Osteocyte (in vitro differentiated cells): ENCODE measurements at regions not wholly inside any gene's neighbourhood (a gene's known extent, or its start where the extent isn't known, plus 50 kb on each side); places are given as distances from the start of the nearest gene placed in this dataset.

ENCODE experiments used
- DNase-seq: peaks from one replicate; pipeline ENCODE4 v3.0.0; 2021; ENCODE audit warnings: mixed read lengths; ENCODE audit not compliant: unreplicated experiment; ENCODE audit errors: extremely low spot score
- H3K27ac Mint-ChIP-seq: one replicate; pipeline ENCODE4 v1.8.0; 2021; ENCODE audit warnings: mild to moderate bottlenecking, mixed read lengths; ENCODE audit not compliant: unreplicated experiment
- H3K27me3 Mint-ChIP-seq: one replicate; pipeline ENCODE4 v1.8.0; 2021; ENCODE audit warnings: mixed read lengths; ENCODE audit not compliant: unreplicated experiment
- H3K36me3 Mint-ChIP-seq: one replicate; pipeline ENCODE4 v1.8.0; 2021; ENCODE audit warnings: mixed read lengths; ENCODE audit not compliant: unreplicated experiment
- H3K4me1 Mint-ChIP-seq: one replicate; pipeline ENCODE4 v1.8.0; 2021; ENCODE audit warnings: mixed read lengths; ENCODE audit not compliant: unreplicated experiment
- H3K4me3 Mint-ChIP-seq: one replicate; pipeline ENCODE4 v1.8.0; 2021; ENCODE audit warnings: mild to moderate bottlenecking, moderate library complexity, mixed read lengths; ENCODE audit not compliant: unreplicated experiment
- H3K9me3 Mint-ChIP-seq: one replicate; pipeline ENCODE4 v1.8.0; 2021; ENCODE audit warnings: mixed read lengths; ENCODE audit not compliant: unreplicated experiment
- CTCF ChIP-seq: fragments of 200-600 bp; sonication (generic); IDR thresholded peaks from 2 replicates; pipeline ENCODE4 v1.5.0; 2021; ENCODE audit warnings: antibody characterized with exemption, mild to moderate bottlenecking, moderate library complexity

DNA sequence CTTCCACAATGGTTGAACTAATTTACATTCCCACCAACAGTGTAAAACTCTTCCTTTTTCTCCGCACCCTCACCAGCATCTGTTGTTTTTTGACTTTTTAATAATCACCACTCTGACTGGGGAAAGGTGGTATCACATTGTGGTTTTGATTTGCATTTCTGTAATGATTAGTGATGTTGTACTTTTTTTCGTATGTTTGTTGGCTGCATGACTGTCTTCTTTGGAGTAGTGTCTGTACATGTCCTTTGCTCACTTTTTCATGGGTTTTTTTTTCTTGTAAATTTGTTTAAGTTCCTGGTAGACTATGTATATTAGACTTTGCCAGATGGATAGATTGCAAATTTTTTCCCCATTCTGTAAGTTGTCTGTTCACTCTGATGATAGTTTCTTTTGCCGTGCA lies 574.8 kb downstream of the KCNJ3 start:
- H3K27ac Mint-ChIP-seq: no peak overlapping the region
- H3K4me1 Mint-ChIP-seq: no peaks in the 10 kb centered on the region
- H3K27me3 Mint-ChIP-seq: no peaks in the 10 kb centered on the region
- TF ChIP-seq CTCF: no peak
- no peaks in the 10 kb centered on the region for H3K36me3 Mint-ChIP-seq
- DNase-seq: no peak
- H3K9me3 Mint-ChIP-seq: no peaks in the 10 kb centered on the region
- no peak overlapping the region for H3K4me3 Mint-ChIP-seq

- Mint-ChIP-seq H3K4me3 (no peak overlapping the region), H3K4me1 (no peaks in the 10 kb centered on the region), H3K27ac (no peak overlapping the region), H3K27me3 (no peaks in the 10 kb centered on the region), H3K9me3 (no peaks in the 10 kb centered on the region), H3K36me3 (no peaks in the 10 kb centered on the region)
- no peak for DNase-seq
- no peak for TF ChIP-seq CTCF
Observed at GRCh38 chr2:155266583-155266982, 568.1 kb downstream of the KCNJ3 start.

DNA sequence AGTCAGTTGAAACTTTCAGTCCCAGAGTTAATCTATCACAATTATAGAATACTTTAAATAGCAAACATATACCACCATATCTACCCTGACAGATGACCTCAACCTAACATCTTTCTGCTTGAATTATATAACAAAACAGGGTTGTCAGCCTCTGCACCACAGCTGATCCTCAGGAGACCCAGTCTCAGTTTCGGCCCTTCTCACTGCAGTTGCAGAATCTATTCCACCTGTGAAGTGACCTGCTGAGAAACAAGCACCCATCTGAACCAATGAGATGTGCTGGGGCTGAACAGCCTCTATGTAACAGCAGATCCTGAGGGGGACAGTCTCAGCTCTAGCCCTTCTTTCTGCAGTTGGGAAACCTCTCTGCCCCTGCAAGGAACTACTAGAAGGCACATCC lies 567.6 kb downstream of the KCNJ3 start:
- H3K27me3 Mint-ChIP-seq: peaks cover 2% of the 10 kb centered on the region
- H3K36me3 Mint-ChIP-seq: no peaks in the 10 kb centered on the region
- H3K9me3 Mint-ChIP-seq: no peaks in the 10 kb centered on the region
- H3K4me3 Mint-ChIP-seq: no peak overlapping the region
- no peak overlapping the region for H3K27ac Mint-ChIP-seq
- no peak for DNase-seq
- TF ChIP-seq CTCF: no peak
- H3K4me1 Mint-ChIP-seq: no peaks in the 10 kb centered on the region

- Mint-ChIP-seq H3K27ac (no peak overlapping the region), H3K36me3 (no peaks in the 10 kb centered on the region), H3K4me1 (no peaks in the 10 kb centered on the region), H3K9me3 (no peaks in the 10 kb centered on the region), H3K4me3 (no peak overlapping the region), H3K27me3 (peaks cover 2% of the 10 kb centered on the region)
- DNase-seq: no peak
- TF ChIP-seq CTCF: no peak
Observed at GRCh38 chr2:155256803-155257202, 558.3 kb downstream of the KCNJ3 start.

- TF ChIP-seq CTCF: peak; percentile 21
- peaks cover 2% of the 10 kb centered on the region for H3K27me3 Mint-ChIP-seq
- DNase-seq: no peak
- H3K9me3 Mint-ChIP-seq: no peaks in the 10 kb centered on the region
- no peak overlapping the region for H3K27ac Mint-ChIP-seq
- H3K4me1 Mint-ChIP-seq: no peaks in the 10 kb centered on the region
- H3K4me3 Mint-ChIP-seq: no peak overlapping the region
- H3K36me3 Mint-ChIP-seq: no peaks in the 10 kb centered on the region
Observed at GRCh38 chr2:155250800-155251199, 552.3 kb downstream of the KCNJ3 start.
